ENCODE measurements at regions not wholly inside any gene's neighbourhood (a gene's known extent, or its start where the extent isn't known, plus 50 kb on each side); places are given as distances from the start of the nearest gene placed in this dataset.
A peak's percentile ranks its signal among the peaks of the same experiment; 100 is the strongest.

DNA sequence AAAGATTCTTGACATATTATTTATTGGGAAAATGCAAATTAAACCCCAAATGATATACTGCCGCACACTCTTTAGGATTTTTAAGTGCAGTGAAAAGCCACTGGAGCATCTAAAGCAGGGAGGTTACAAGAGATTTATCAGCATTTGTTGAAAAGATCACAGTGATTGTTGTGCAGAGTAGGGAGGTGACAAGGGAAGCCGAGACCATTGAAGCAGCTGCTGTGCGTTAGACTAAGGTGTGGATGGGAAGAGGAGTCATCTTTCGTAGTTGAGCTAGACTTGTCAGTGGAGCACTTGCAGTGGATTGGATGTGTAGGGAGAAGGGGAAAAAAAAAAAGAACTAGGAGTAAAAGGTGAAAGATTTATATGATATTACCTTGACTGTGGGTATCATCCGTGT lies 854.6 kb downstream of the NTRK3 start:
- Histone ChIP-seq H4K91ac (replicated peaks; ENCODE audit: insufficient read length, low read length) (no peak overlapping the region), H3K27ac (ENCODE audit: low read depth, low read length) (no peak overlapping the region), H2AK5ac (ENCODE audit: low read depth, low read length) (no peak overlapping the region), H2BK15ac (ENCODE audit: low read length) (no peak overlapping the region), H4K20me1 (replicated peaks in 1 of 2; ENCODE audit: control insufficient read depth in 1 of 2, insufficient read depth in 2 of 2, low read length in 2 of 2) (no peaks in the 10 kb centered on the region), H3K4me3 (ENCODE audit: extremely low read depth in 1 of 4, insufficient read depth in 2 of 4, low read depth in 3 of 4, low read length in 4 of 4) (no peak overlapping the region), H2BK120ac (replicated peaks; ENCODE audit: low read depth, low read length) (no peak overlapping the region), H3K27me3 (replicated peaks in 1 of 4; ENCODE audit: control insufficient read depth in 3 of 4, extremely low read depth in 1 of 4, insufficient read depth in 3 of 4, low read length in 3 of 4) (no peaks in the 10 kb centered on the region), H3K56ac (replicated peaks; ENCODE audit: insufficient read length, low read depth, low read length) (no peak overlapping the region), H3K14ac (ENCODE audit: insufficient read length) (no peak overlapping the region), H2BK5ac (ENCODE audit: low read depth, low read length) (no peak overlapping the region), H2BK12ac (ENCODE audit: low read depth, low read length) (no peak overlapping the region), H3K36me3 (ENCODE audit: control insufficient read depth in 2 of 4, insufficient read depth in 4 of 4, low read length in 3 of 4) (no peaks in the 10 kb centered on the region), H3K4me2 (ENCODE audit: insufficient read depth in 1 of 2, low read depth in 2 of 2, low read length in 2 of 2) (no peak overlapping the region), H3K23me2 (ENCODE audit: low read depth, low read length) (no peaks in the 10 kb centered on the region; the same call in 1 of the 2 replicates), H3K9me3 (ENCODE audit: insufficient read depth in 2 of 2, low read depth in 1 of 2, low read length in 1 of 2) (no peaks in the 10 kb centered on the region), H4K8ac (ENCODE audit: extremely low read depth, insufficient read depth, low read length) (no peak overlapping the region), H3K9ac (replicated peaks in 1 of 4; ENCODE audit: extremely low read depth in 1 of 4, low read depth in 3 of 4, low read length in 3 of 4) (no peak overlapping the region), H3K4me1 (replicated peaks in 1 of 4; ENCODE audit: control insufficient read depth in 3 of 4, insufficient read depth in 4 of 4, low read length in 3 of 4) (peaks cover 0 to 2% (median 0%) of the 10 kb centered on the region in 4 experiments; a peak in 1 of 7 replicates), H3K18ac (ENCODE audit: extremely low read depth, low read length) (no peak overlapping the region), H3K4ac (replicated peaks; ENCODE audit: insufficient read length, low read depth, low read length) (no peak overlapping the region), H3K23ac (ENCODE audit: insufficient read length) (no peak overlapping the region), H4K5ac (ENCODE audit: insufficient read length, low read depth, low read length) (no peak overlapping the region), H3K79me1 (ENCODE audit: low read depth, low read length) (no peaks in the 10 kb centered on the region), H2BK20ac (ENCODE audit: low read length) (no peak overlapping the region), H2AFZ (ENCODE audit: low read length) (no peak overlapping the region), H3K79me2 (ENCODE audit: control insufficient read depth in 1 of 2, insufficient read depth in 2 of 2, low read length in 2 of 2) (no peaks in the 10 kb centered on the region)
- DNase-seq (ENCODE audit: low read depth in 1 of 2, low spot score in 2 of 2) (no peak), FAIRE-seq (no peak)
- 76% methylated on average over 5 of the region's 5 CpGs; no CpG with 5 or more reads in 1 of the 2 experiments for WGBS, 2 experiments (ENCODE audit: extremely low coverage in 1 of 2, insufficient coverage in 1 of 2, insufficient read length in 1 of 2, insufficient replicate concordance in 2 of 2, low coverage in 1 of 2, low lambda C conversion rate in 2 of 2, missing lambda C conversion rate in 1 of 2)
- TF ChIP-seq NANOG (IDR thresholded peaks at IDR 0.05; ENCODE audit: insufficient read depth, low read depth, low read length, poor library complexity, severe bottlenecking) (peak; percentile 4), TAF1 (IDR thresholded peaks at IDR 0.05; ENCODE audit: low read depth, low read length) (no peak), SIRT6 (IDR thresholded peaks at IDR 0.05; ENCODE audit: low read length) (no peak)
- POLR2A ChIA-PET (ENCODE audit: partially characterized antibody): no interaction called here
- CTCF ChIA-PET (ENCODE audit: partially characterized antibody): interaction anchor here (1.6 kb wide), 1 partner anchor 222 kb away, joined by 4 read pairs; no protein-coding TSS in a partner anchor
